GM12878 (cell line): ENCODE measurements at regions not wholly inside any gene's neighbourhood (a gene's known extent, or its start where the extent isn't known, plus 50 kb on each side); places are given as distances from the start of the nearest gene placed in this dataset.
A peak's percentile ranks its signal among the peaks of the same experiment; 100 is the strongest.

Experiments used
- ASH2L ChIP-seq: fragments of 300-600, 200-600 bp; sonication (generic); IDR thresholded peaks from 2 replicates; pipeline ENCODE4 v1.6.1; 2017; ENCODE audit warnings: low read depth, mild to moderate bottlenecking, borderline replicate concordance
- BCL3 ChIP-seq: IDR thresholded peaks from 2 replicates; pipeline ENCODE4 v1.6.1; 2011; ENCODE audit warnings: borderline replicate concordance, low read depth, mild to moderate bottlenecking, moderate library complexity, low read length; ENCODE audit not compliant: insufficient read depth, poor library complexity, severe bottlenecking
- CEBPB ChIP-seq, 2 experiments: fragments of 150-350 bp in 1 of 2; IDR thresholded peaks; 2 replicates each; pipeline ENCODE4 v1.6.1; 2012 to 2014; ENCODE audit warnings: low read depth in 2 of 2, low read length in 2 of 2, borderline replicate concordance in 1 of 2, inconsistent platforms in 1 of 2
- CHD2 ChIP-seq: IDR thresholded peaks from 2 replicates; pipeline ENCODE4 v1.6.1; 2011; ENCODE audit warnings: low read depth, low read length, improper control_type of control experiment, borderline replicate concordance
- CUX1 ChIP-seq: IDR thresholded peaks from 2 replicates; pipeline ENCODE4 v1.6.1; 2012; ENCODE audit warnings: improper control_type of control experiment, low read depth, low read length; ENCODE audit not compliant: insufficient replicate concordance
- EGR1 ChIP-seq, 2 experiments: IDR thresholded peaks; 1 replicate in 1 of 2; 2 replicates in 1 of 2; pipeline ENCODE4 v1.6.1; 2011 to 2012; ENCODE audit warnings: low read depth in 2 of 2, low read length in 2 of 2, borderline replicate concordance in 1 of 2, mild to moderate bottlenecking in 1 of 2, moderate library complexity in 1 of 2
- FOS ChIP-seq: IDR thresholded peaks from 3 replicates; pipeline ENCODE4 v1.6.1; 2011; ENCODE audit warnings: borderline replicate concordance; ENCODE audit not compliant: insufficient read length; ENCODE audit errors: extremely low read depth
- HCFC1 ChIP-seq: fragments of 150-350 bp; IDR thresholded peaks from 2 replicates; pipeline ENCODE4 v1.6.1; 2014; ENCODE audit warnings: low read length
- MYB ChIP-seq: fragments of 150-350 bp; IDR thresholded peaks from 2 replicates; pipeline ENCODE4 v1.6.1; 2014; ENCODE audit warnings: mild to moderate bottlenecking, low read depth, low read length, borderline replicate concordance
- RB1 ChIP-seq: fragments of 450-650 bp; formaldehyde crosslinking; IDR thresholded peaks from 2 replicates; pipeline ENCODE4 v1.6.1; 2017; ENCODE audit warnings: mild to moderate bottlenecking, borderline replicate concordance
- RCOR1 ChIP-seq: conservative IDR thresholded peaks from 2 replicates; pipeline ENCODE4 v1.6.1; 2012; ENCODE audit warnings: low read depth, low read length, improper control_type of control experiment
- RELB ChIP-seq: fragments of 450-650 bp; IDR thresholded peaks from 2 replicates; pipeline ENCODE4 v1.6.1; 2017; ENCODE audit warnings: low read depth, mild to moderate bottlenecking, moderate library complexity
- STAT3 ChIP-seq: IDR thresholded peaks from 2 replicates; pipeline ENCODE4 v1.6.1; 2011; ENCODE audit warnings: low read depth, low read length, improper control_type of control experiment
- SUPT20H ChIP-seq: IDR thresholded peaks from 2 replicates; pipeline ENCODE4 v1.6.1; 2011; ENCODE audit warnings: low read depth, mild to moderate bottlenecking, low read length, moderate library complexity, borderline replicate concordance; ENCODE audit not compliant: control insufficient read depth
- TAF1 ChIP-seq: IDR thresholded peaks from 2 replicates; pipeline ENCODE4 v1.6.1; 2011; ENCODE audit warnings: mild to moderate bottlenecking, low read depth, low read length, borderline replicate concordance
- TBL1XR1 ChIP-seq: IDR thresholded peaks from 2 replicates; pipeline ENCODE4 v1.6.1; 2012; ENCODE audit warnings: low read depth, low read length, improper control_type of control experiment
- YBX1 ChIP-seq: fragments of 450-650 bp; IDR thresholded peaks from 2 replicates; pipeline ENCODE4 v1.6.1; 2016; ENCODE audit warnings: antibody characterized with exemption
- ZNF384 ChIP-seq: IDR thresholded peaks from 2 replicates; pipeline ENCODE4 v1.6.1; 2012; ENCODE audit warnings: low read depth, mild to moderate bottlenecking, low read length, improper control_type of control experiment, borderline replicate concordance
- ZZZ3 ChIP-seq: IDR thresholded peaks from 2 replicates; pipeline ENCODE4 v1.6.1; 2011; ENCODE audit warnings: low read depth; ENCODE audit not compliant: control insufficient read depth, insufficient read length
- TF ChIP-seq, protein P1 (sequence below): IDR thresholded peaks from 2 replicates; pipeline ENCODE4 v1.6.1; 2011; ENCODE audit warnings: low read depth, low read length, improper control_type of control experiment, borderline replicate concordance

GRCh38 chr4:14856062-14856933 is 146.0 kb upstream of the CPEB2 start (continued):
- TF ChIP-seq CUX1 (no peak), ASH2L (no peak), RB1 (no peak), CEBPB (IDR thresholded peaks at IDR 0.05; ENCODE audit: borderline replicate concordance in 1 of 2, low read depth in 2 of 2, low read length in 2 of 2) (no peak), EGR1 (IDR thresholded peaks at IDR 0.05; ENCODE audit: borderline replicate concordance in 1 of 2, low read depth in 2 of 2, low read length in 2 of 2) (no peak), MYB (no peak), RELB (peak; percentile 98), FOS (no peak), ZNF384 (no peak), STAT3 (peak; percentile 86; the same call in 1 of the 2 replicates), SUPT20H (no peak), TAF1 (no peak), HCFC1 (0 out of 2 replicates have a peak, but pooled peaks have one; percentile 27), TBL1XR1 (peak; percentile 63; the same call in 1 of the 2 replicates), BCL3 (peak; percentile 96), RCOR1 (no peak), ZZZ3 (no peak), CHD2 (peak; percentile 57; the same call in 1 of the 2 replicates), YBX1 (no peak)
- TF ChIP-seq, protein P1, sequence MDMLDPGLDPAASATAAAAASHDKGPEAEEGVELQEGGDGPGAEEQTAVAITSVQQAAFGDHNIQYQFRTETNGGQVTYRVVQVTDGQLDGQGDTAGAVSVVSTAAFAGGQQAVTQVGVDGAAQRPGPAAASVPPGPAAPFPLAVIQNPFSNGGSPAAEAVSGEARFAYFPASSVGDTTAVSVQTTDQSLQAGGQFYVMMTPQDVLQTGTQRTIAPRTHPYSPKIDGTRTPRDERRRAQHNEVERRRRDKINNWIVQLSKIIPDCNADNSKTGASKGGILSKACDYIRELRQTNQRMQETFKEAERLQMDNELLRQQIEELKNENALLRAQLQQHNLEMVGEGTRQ: no peak
